NCI-H446 (cell line): ENCODE measurements at regions not wholly inside any gene's neighbourhood (a gene's known extent, or its start where the extent isn't known, plus 50 kb on each side); places are given as distances from the start of the nearest gene placed in this dataset.
A peak's percentile ranks its signal among the peaks of the same experiment; 100 is the strongest.

ENCODE experiments used
- DNase-seq, 2 experiments: peaks; one replicate each; lab custom pipeline; 2025; lab: John Stamatoyannopoulos, UW

GRCh38 chr5:20655211-20655610 lies 667.2 kb upstream of the CDH18 start:
- no peak for DNase-seq

- no peak for DNase-seq
Measured at GRCh38 chr5:20654746-20655145, 666.7 kb upstream of the CDH18 start.

GRCh38 chr5:20654033-20654432 lies 666.0 kb upstream of the CDH18 start:
- no peak for DNase-seq

- no peak for DNase-seq
Measured at GRCh38 chr5:20649966-20650365, 662.0 kb upstream of the CDH18 start.

- no peak for DNase-seq
Measured at GRCh38 chr5:20648981-20649380, 661.0 kb upstream of the CDH18 start.

- no peak for DNase-seq
Measured at GRCh38 chr5:20636686-20637085, 648.7 kb upstream of the CDH18 start.

GRCh38 chr5:20619591-20619990 lies 631.6 kb upstream of the CDH18 start:
- DNase-seq, result peak in 1 of 2 experiments; percentile 24

GRCh38 chr5:20618340-20618739 lies 630.3 kb upstream of the CDH18 start:
- no peak for DNase-seq

GRCh38 chr5:20617841-20618240 lies 629.8 kb upstream of the CDH18 start:
- DNase-seq, result peak in 1 of 2 experiments; percentile 41

GRCh38 chr5:20615888-20616563 lies 628.0 kb upstream of the CDH18 start:
- no peak for DNase-seq

GRCh38 chr5:20611620-20612019 lies 623.6 kb upstream of the CDH18 start:
- no peak for DNase-seq

GRCh38 chr5:20610681-20611080 lies 622.7 kb upstream of the CDH18 start:
- DNase-seq, result peak in 1 of 2 experiments; percentile 52

- no peak for DNase-seq
Measured at GRCh38 chr5:20609126-20609525, 621.1 kb upstream of the CDH18 start.

GRCh38 chr5:20608567-20608966 lies 620.6 kb upstream of the CDH18 start:
- no peak for DNase-seq

- DNase-seq, result no peak
Measured at GRCh38 chr5:20605732-20606525, 617.9 kb upstream of the CDH18 start.

GRCh38 chr5:20604992-20605391 lies 617.0 kb upstream of the CDH18 start:
- peak; percentile 27 to 75 for DNase-seq

GRCh38 chr5:20601678-20602100 lies 613.7 kb upstream of the CDH18 start:
- peak in 1 of 2 experiments; percentile 18 for DNase-seq

GRCh38 chr5:20590356-20590755 lies 602.4 kb upstream of the CDH18 start:
- DNase-seq, result no peak

GRCh38 chr5:20575571-20575970 lies 587.6 kb upstream of the CDH18 start:
- no peak for DNase-seq

GRCh38 chr5:20574576-20574975 lies 586.6 kb upstream of the CDH18 start:
- no peak for DNase-seq

GRCh38 chr5:20572614-20573013 lies 584.6 kb upstream of the CDH18 start:
- peak in 1 of 2 experiments; percentile 47 for DNase-seq

GRCh38 chr5:20570486-20570885 lies 582.5 kb upstream of the CDH18 start:
- DNase-seq, result peak in 1 of 2 experiments; percentile 33

- no peak for DNase-seq
Measured at GRCh38 chr5:20562544-20562943, 574.5 kb upstream of the CDH18 start.
